HG02852 (cell line): ENCODE measurements at regions not wholly inside any gene's neighbourhood (a gene's known extent, or its start where the extent isn't known, plus 50 kb on each side); places are given as distances from the start of the nearest gene placed in this dataset.
"Not testable (repeated sequence)": the region's sequence is repeated elsewhere in the genome, so short reads cannot be mapped to it uniquely, and the experiment has no call there.

Experiments used
- ATAC-seq: cut with Tn5 transposase; IDR thresholded peaks from one replicate; pipeline ENCODE4 v1.9.1; 2021; ENCODE audit warnings: mild to moderate bottlenecking, moderate library complexity; ENCODE audit not compliant: unreplicated experiment

- no peak for ATAC-seq
Observed at GRCh38 chr6:147958683-147959082, 384.0 kb upstream of the SASH1 start.

- no peak for ATAC-seq
Observed at GRCh38 chr6:147961481-147962141, 381.0 kb upstream of the SASH1 start.

- ATAC-seq, result not testable (repeated sequence)
Observed at GRCh38 chr6:147965448-147965847, 377.2 kb upstream of the SASH1 start.

GRCh38 chr6:147970970-147971369 lies 371.7 kb upstream of the SASH1 start:
- no peak for ATAC-seq

GRCh38 chr6:147972448-147972847 lies 370.2 kb upstream of the SASH1 start:
- no peak for ATAC-seq

- no peak for ATAC-seq
Observed at GRCh38 chr6:147973806-147974205, 368.8 kb upstream of the SASH1 start.

GRCh38 chr6:147974376-147974775 lies 368.3 kb upstream of the SASH1 start:
- ATAC-seq, result no peak

- ATAC-seq, result no peak
Observed at GRCh38 chr6:147977851-147978465, 364.7 kb upstream of the SASH1 start.

- ATAC-seq, result no peak
Observed at GRCh38 chr6:147979966-147980365, 362.7 kb upstream of the SASH1 start.

- ATAC-seq, result no peak
Observed at GRCh38 chr6:147983581-147984366, 358.9 kb upstream of the SASH1 start.

- ATAC-seq, result no peak
Observed at GRCh38 chr6:147986846-147987245, 355.8 kb upstream of the SASH1 start.

GRCh38 chr6:147990159-147990558 lies 352.5 kb upstream of the SASH1 start:
- ATAC-seq, result no peak

GRCh38 chr6:147991961-147992360 lies 350.7 kb upstream of the SASH1 start:
- ATAC-seq, result no peak

GRCh38 chr6:147999001-147999540 lies 343.6 kb upstream of the SASH1 start:
- no peak for ATAC-seq

GRCh38 chr6:148001844-148002642 lies 340.6 kb upstream of the SASH1 start:
- no peak for ATAC-seq

- ATAC-seq, result no peak
Observed at GRCh38 chr6:148004651-148005050, 338.0 kb upstream of the SASH1 start.

- no peak for ATAC-seq
Observed at GRCh38 chr6:148005806-148006205, 336.8 kb upstream of the SASH1 start.

GRCh38 chr6:148010516-148010915 lies 332.1 kb upstream of the SASH1 start:
- ATAC-seq, result not testable (repeated sequence)

- no peak for ATAC-seq
Observed at GRCh38 chr6:148016013-148016412, 326.6 kb upstream of the SASH1 start.

- no peak for ATAC-seq
Observed at GRCh38 chr6:148021165-148021564, 321.5 kb upstream of the SASH1 start.

GRCh38 chr6:148021699-148022098 lies 320.9 kb upstream of the SASH1 start:
- ATAC-seq, result no peak
